ENCODE measurements at regions not wholly inside any gene's neighbourhood (a gene's known extent, or its start where the extent isn't known, plus 50 kb on each side); places are given as distances from the start of the nearest gene placed in this dataset.

GRCh38 chr16:73510852-73511251 is 462.9 kb upstream of the ZFHX3 start:
- DNase-seq, result no peak

- DNase-seq, result no peak
Observed at GRCh38 chr16:73506568-73507056, 458.7 kb upstream of the ZFHX3 start.

GRCh38 chr16:73505577-73505976 is 457.6 kb upstream of the ZFHX3 start:
- no peak for DNase-seq

GRCh38 chr16:73504591-73505575 is 457.0 kb upstream of the ZFHX3 start:
- DNase-seq, result no peak

- no peak for DNase-seq
Observed at GRCh38 chr16:73503093-73503492, 455.2 kb upstream of the ZFHX3 start.

- no peak for DNase-seq
Observed at GRCh38 chr16:73499276-73499675, 451.3 kb upstream of the ZFHX3 start.

GRCh38 chr16:73485880-73486279 is 438.0 kb upstream of the ZFHX3 start:
- no peak for DNase-seq

GRCh38 chr16:73483934-73484711 is 436.2 kb upstream of the ZFHX3 start:
- no peak for DNase-seq

- DNase-seq, result no peak
Observed at GRCh38 chr16:73483076-73483791, 435.3 kb upstream of the ZFHX3 start.

GRCh38 chr16:73482310-73482709 is 434.4 kb upstream of the ZFHX3 start:
- no peak for DNase-seq

- no peak for DNase-seq
Observed at GRCh38 chr16:73480381-73480780, 432.5 kb upstream of the ZFHX3 start.

- no peak for DNase-seq
Observed at GRCh38 chr16:73473713-73474112, 425.8 kb upstream of the ZFHX3 start.

GRCh38 chr16:73464834-73465233 is 416.9 kb upstream of the ZFHX3 start:
- DNase-seq, result no peak

- no peak for DNase-seq
Observed at GRCh38 chr16:73459586-73459985, 411.7 kb upstream of the ZFHX3 start.

GRCh38 chr16:73457851-73458250 is 409.9 kb upstream of the ZFHX3 start:
- DNase-seq, result no peak

GRCh38 chr16:73448970-73449369 is 401.0 kb upstream of the ZFHX3 start:
- no peak for DNase-seq

- no peak for DNase-seq
Observed at GRCh38 chr16:73447846-73448245, 399.9 kb upstream of the ZFHX3 start.

- no peak for DNase-seq
Observed at GRCh38 chr16:73434621-73435020, 386.7 kb upstream of the ZFHX3 start.

GRCh38 chr16:73433731-73434307 is 385.9 kb upstream of the ZFHX3 start:
- no peak for DNase-seq

- DNase-seq, result no peak
Observed at GRCh38 chr16:73432850-73433730, 385.2 kb upstream of the ZFHX3 start.

GRCh38 chr16:73430138-73430537 is 382.2 kb upstream of the ZFHX3 start:
- no peak for DNase-seq

- no peak for DNase-seq
Observed at GRCh38 chr16:73428121-73428520, 380.2 kb upstream of the ZFHX3 start.

Data from NCI-H187 (cell line).